ENCODE measurements at regions not wholly inside any gene's neighbourhood (a gene's known extent, or its start where the extent isn't known, plus 50 kb on each side); places are given as distances from the start of the nearest gene placed in this dataset.
"Not testable (repeated sequence)": the region's sequence is repeated elsewhere in the genome, so short reads cannot be mapped to it uniquely, and the experiment has no call there.

- 55 to 58% (median 58%) methylated on average over 7 to 10 of the region's 10 CpGs for WGBS, 3 donors
- H3K4me3 ChIP-seq, ATAC-seq: not testable (repeated sequence)
These were observed 299.1 kb upstream of the ZNF658 start for GRCh38 chr9:66601472-66601871.

DNA sequence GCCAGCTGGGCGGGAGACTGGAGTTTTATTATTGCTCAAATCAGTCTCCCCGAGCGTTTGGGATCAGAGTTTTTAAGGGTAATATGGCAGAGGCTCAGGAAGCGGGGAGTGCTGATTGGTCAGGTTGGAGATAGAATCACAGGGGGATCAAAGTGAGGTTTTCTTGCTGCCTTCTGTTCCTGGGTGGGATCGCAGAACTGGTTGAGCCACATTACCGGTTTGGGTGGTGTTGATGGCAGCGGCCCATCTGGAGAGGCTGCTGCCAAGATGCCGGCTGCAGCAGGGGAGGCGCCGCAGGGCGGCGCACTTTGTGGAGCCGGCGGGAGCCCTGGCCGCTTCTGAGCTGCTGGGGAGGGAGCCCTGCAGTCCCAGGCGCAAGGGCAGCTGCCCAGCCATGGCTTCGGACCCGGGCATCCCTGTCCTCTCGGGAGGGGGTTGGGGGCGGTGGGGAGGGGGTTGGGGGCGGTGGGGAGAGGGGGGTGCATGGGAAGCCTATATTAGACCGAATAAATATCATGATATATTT is 268.9 kb upstream of the ZNF658 start:
- intact Hi-C loops (cut with DNase I); H3K36me3 ChIP-seq (ENCODE audit: insufficient read depth in 1 of 2, low read depth in 1 of 2); ATAC-seq; H3K9me3 ChIP-seq; H3K27ac ChIP-seq; H3K4me3 ChIP-seq; H3K4me1 ChIP-seq; H3K27me3 ChIP-seq (ENCODE audit: insufficient read depth in 3 of 3, low read length in 2 of 3): not testable (repeated sequence)
- peak; percentile 1 to 8 for DNase-seq
- 40 to 75% (median 52%) methylated on average over 2 to 4 of the region's 22 CpGs for WGBS, 3 donors

More at GRCh38 chr9:66601472-66601871, 299.1 kb upstream of the ZNF658 start:
- peak; percentile 21 to 38 for DNase-seq
- H3K36me3 ChIP-seq (ENCODE audit: insufficient read depth in 1 of 2, low read depth in 1 of 2); H3K9me3 ChIP-seq; intact Hi-C loops (cut with DNase I); H3K27me3 ChIP-seq (ENCODE audit: insufficient read depth in 3 of 3, low read length in 2 of 3); H3K27ac ChIP-seq; H3K4me1 ChIP-seq: not testable (repeated sequence)

DNA sequence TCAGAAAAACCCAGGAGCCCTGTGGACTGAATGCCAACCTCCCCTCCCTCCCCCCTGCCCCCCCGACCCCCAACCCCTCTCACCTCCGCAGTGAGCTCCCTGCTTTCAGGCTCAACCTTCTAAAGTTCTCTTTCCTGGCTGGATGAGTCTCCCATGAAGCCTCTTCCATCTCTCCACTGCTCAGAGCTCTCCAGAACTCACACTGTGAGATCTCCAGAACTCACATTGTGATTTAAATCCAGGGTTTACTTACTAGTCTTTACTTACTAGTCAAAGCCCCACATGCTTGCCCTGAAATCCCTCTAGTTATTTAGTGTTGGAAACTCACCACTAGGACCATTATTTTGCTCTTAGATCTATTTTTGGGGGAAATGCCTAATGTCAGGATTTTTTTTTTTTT is 252.8 kb upstream of the ZNF658 start:
- H3K27ac ChIP-seq; H3K4me3 ChIP-seq; intact Hi-C loops (cut with DNase I); DNase-seq; H3K27me3 ChIP-seq (ENCODE audit: insufficient read depth in 3 of 3, low read length in 2 of 3); H3K4me1 ChIP-seq; H3K9me3 ChIP-seq; ATAC-seq; H3K36me3 ChIP-seq (ENCODE audit: insufficient read depth in 1 of 2, low read depth in 1 of 2): not testable (repeated sequence)
- no CpG with 5 or more reads among the region's 2 CpGs for WGBS, 3 donors

GRCh38 chr9:66690242-66690641 is 210.3 kb upstream of the ZNF658 start:
- H3K27me3 ChIP-seq (ENCODE audit: insufficient read depth in 3 of 3, low read length in 2 of 3) = not testable (repeated sequence)

GRCh38 chr9:66695561-66696240 is 204.8 kb upstream of the ZNF658 start:
- H3K9me3 ChIP-seq = not testable (repeated sequence)

More at GRCh38 chr9:66690242-66690641, 210.3 kb upstream of the ZNF658 start:
- H3K9me3 ChIP-seq; H3K4me3 ChIP-seq; H3K36me3 ChIP-seq (ENCODE audit: insufficient read depth in 1 of 2, low read depth in 1 of 2); H3K27ac ChIP-seq; DNase-seq; H3K4me1 ChIP-seq; ATAC-seq; intact Hi-C loops (cut with DNase I): not testable (repeated sequence)

DNA sequence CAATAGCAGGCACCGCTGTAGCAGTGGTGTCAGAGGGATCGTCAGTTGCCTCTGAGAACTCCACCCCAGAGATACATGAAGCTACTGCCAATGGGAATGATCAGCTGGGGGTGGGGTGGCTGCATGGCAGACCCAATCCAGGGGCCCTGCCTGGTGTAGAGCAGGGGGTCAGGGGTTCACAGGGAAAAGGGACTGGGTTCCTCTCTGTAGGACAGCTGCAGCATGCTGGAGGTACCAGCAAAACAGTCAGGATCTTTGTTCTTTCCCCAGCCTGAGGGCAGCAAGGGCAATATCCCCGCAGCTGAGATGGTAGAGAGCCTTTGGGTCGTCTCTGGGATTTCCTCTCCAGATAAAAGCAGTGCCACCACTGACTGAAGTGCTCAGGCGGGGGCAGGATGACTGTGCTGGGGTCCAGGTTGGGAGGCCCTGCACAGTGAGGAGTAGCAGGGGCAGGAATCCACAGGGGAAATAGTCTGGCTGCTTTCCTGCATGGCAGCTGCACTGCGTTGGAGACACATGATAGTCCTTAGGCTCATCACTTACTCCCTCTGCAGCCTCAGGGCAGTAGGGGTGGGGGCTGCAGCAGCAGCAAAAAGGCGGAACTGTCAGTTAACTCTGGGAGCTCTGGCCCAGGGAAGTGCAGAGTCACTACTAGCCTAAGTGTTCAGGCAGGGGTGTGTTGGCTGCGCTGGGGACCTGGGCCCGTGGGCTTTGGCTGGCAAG is 203.0 kb upstream of the ZNF658 start:
- H3K9me3 ChIP-seq; H3K4me1 ChIP-seq; DNase-seq; H3K27me3 ChIP-seq (ENCODE audit: insufficient read depth in 3 of 3, low read length in 2 of 3); intact Hi-C loops (cut with DNase I); H3K4me3 ChIP-seq; ATAC-seq; H3K27ac ChIP-seq; H3K36me3 ChIP-seq (ENCODE audit: insufficient read depth in 1 of 2, low read depth in 1 of 2): not testable (repeated sequence)
- no CpG with 5 or more reads among the region's 9 CpGs for WGBS, 3 donors

More at GRCh38 chr9:66695561-66696240, 204.8 kb upstream of the ZNF658 start:
- H3K27me3 ChIP-seq (ENCODE audit: insufficient read depth in 3 of 3, low read length in 2 of 3); DNase-seq; H3K4me3 ChIP-seq; H3K27ac ChIP-seq; H3K4me1 ChIP-seq; ATAC-seq; H3K36me3 ChIP-seq (ENCODE audit: insufficient read depth in 1 of 2, low read depth in 1 of 2); intact Hi-C loops (cut with DNase I): not testable (repeated sequence)
- WGBS, 3 donors = 0 to 71% (median 43%) methylated on average over 1 to 2 of the region's 6 CpGs

DNA sequence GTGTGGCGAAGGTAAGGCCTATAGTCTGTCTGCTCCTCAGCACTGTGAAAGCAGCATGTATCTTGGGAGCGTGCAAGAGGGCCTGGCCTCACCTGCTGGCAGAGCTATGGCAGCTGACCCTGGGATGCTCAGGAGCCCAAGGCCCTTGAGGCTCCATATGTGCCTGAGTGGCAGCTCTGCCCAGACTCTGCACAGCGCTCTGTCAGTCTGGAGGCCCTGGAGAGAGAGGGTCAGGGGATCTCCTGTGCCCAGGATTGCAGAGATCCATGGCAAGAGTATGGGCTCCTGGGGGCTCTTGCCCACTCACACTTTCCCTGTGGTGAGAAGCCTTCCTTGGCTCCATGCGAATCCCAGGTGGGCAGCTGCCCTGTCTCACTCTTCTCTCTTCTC is 202.5 kb upstream of the ZNF658 start:
- H3K4me1 ChIP-seq; H3K27me3 ChIP-seq (ENCODE audit: insufficient read depth in 3 of 3, low read length in 2 of 3); H3K27ac ChIP-seq; ATAC-seq; H3K36me3 ChIP-seq (ENCODE audit: insufficient read depth in 1 of 2, low read depth in 1 of 2); DNase-seq; H3K4me3 ChIP-seq; intact Hi-C loops (cut with DNase I); H3K9me3 ChIP-seq: not testable (repeated sequence)
- 100% methylated on average over 1 of the region's 4 CpGs; no CpG with 5 or more reads in 2 of the 3 donors for WGBS, 3 donors

- H3K4me1 ChIP-seq; H3K9me3 ChIP-seq; ATAC-seq; intact Hi-C loops (cut with DNase I); H3K27me3 ChIP-seq (ENCODE audit: insufficient read depth in 3 of 3, low read length in 2 of 3); H3K4me3 ChIP-seq; H3K36me3 ChIP-seq (ENCODE audit: insufficient read depth in 1 of 2, low read depth in 1 of 2); H3K27ac ChIP-seq; DNase-seq: not testable (repeated sequence)
- whole genome bisulfite sequencing, 3 donors = 69 to 79% (median 75%) methylated on average over 1 of the region's 3 CpGs
These were observed 198.8 kb upstream of the ZNF658 start for GRCh38 chr9:66701411-66702377.

DNA sequence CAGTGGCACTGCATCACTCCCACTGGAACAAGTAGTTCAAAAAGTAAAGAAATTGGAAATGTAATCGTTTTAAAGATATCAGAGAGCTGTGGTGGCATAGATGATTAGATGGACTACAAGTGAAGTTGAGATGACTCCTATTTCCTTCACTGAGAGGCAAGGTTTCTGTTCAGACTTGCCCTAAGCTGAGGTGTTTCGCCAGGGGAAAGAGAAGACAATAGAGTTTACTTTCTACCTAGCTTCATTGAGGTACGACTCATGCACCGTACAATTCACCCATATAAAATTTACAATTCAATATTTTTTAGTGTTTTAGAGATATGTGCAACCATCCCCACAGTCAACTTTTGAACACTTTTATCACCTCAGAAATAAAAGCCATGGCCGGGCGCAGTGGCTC is 189.0 kb upstream of the ZNF658 start:
- H3K4me1 ChIP-seq; H3K4me3 ChIP-seq; intact Hi-C loops (cut with DNase I); ATAC-seq; H3K36me3 ChIP-seq (ENCODE audit: insufficient read depth in 1 of 2, low read depth in 1 of 2); DNase-seq; H3K9me3 ChIP-seq; H3K27ac ChIP-seq; H3K27me3 ChIP-seq (ENCODE audit: insufficient read depth in 3 of 3, low read length in 2 of 3): not testable (repeated sequence)
- no CpG with 5 or more reads among the region's 6 CpGs for WGBS, 3 donors

GRCh38 chr9:66712870-66713269 is 187.7 kb upstream of the ZNF658 start:
- DNase-seq; ATAC-seq; H3K27ac ChIP-seq; H3K4me3 ChIP-seq; H3K27me3 ChIP-seq (ENCODE audit: insufficient read depth in 3 of 3, low read length in 2 of 3); H3K4me1 ChIP-seq; H3K9me3 ChIP-seq; H3K36me3 ChIP-seq (ENCODE audit: insufficient read depth in 1 of 2, low read depth in 1 of 2); intact Hi-C loops (cut with DNase I): not testable (repeated sequence)
- WGBS, 3 donors = no CpG with 5 or more reads among the region's 1 CpG

All from psoas muscle (tissue), 7 donors.